Erythroblast (primary cell): ENCODE measurements at regions not wholly inside any gene's neighbourhood (a gene's known extent, or its start where the extent isn't known, plus 50 kb on each side); places are given as distances from the start of the nearest gene placed in this dataset.

Experiments used
- GATA1 ChIP-seq: IDR thresholded peaks from 2 replicates; pipeline ENCODE4 v1.6.1; 2011; ENCODE audit warnings: low read depth, mild to moderate bottlenecking, control low read depth, low read length, moderate library complexity
- POLR2A ChIP-seq: IDR thresholded peaks from 2 replicates; pipeline ENCODE4 v1.6.1; 2011; ENCODE audit warnings: mild to moderate bottlenecking, low read length

DNA sequence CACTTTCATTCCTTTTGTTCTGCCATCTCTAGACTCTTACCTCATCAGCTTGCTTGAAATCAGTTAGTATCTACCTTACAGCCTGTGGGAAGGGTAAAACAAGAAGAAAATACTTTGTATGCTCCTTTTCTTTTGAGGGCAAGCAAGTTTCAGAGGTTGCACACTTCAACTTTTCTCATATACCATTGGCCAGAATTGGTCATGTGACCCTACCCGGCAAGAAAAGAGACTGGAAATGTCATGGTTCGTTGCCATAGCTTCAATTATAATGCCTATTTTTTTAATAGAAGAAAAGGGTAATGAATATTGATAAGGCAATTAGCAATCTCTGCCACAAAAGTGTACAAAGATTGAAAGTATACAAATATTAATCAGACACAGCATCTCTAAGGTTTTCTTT, 346.7 kb upstream of the TACR3 start:
- TF ChIP-seq POLR2A (no peak), GATA1 (no peak)
